ENCODE measurements at regions not wholly inside any gene's neighbourhood (a gene's known extent, or its start where the extent isn't known, plus 50 kb on each side); places are given as distances from the start of the nearest gene placed in this dataset.

GRCh38 chr5:92627186-92627585, 953.8 kb downstream of the NR2F1-AS1 start:
- TF ChIP-seq CTCF (IDR thresholded peaks at IDR 0.05) = no peak
- no peak for TF ChIP-seq POLR2A (IDR thresholded peaks at IDR 0.05)
